ENCODE measurements at regions not wholly inside any gene's neighbourhood (a gene's known extent, or its start where the extent isn't known, plus 50 kb on each side); places are given as distances from the start of the nearest gene placed in this dataset.

DNA sequence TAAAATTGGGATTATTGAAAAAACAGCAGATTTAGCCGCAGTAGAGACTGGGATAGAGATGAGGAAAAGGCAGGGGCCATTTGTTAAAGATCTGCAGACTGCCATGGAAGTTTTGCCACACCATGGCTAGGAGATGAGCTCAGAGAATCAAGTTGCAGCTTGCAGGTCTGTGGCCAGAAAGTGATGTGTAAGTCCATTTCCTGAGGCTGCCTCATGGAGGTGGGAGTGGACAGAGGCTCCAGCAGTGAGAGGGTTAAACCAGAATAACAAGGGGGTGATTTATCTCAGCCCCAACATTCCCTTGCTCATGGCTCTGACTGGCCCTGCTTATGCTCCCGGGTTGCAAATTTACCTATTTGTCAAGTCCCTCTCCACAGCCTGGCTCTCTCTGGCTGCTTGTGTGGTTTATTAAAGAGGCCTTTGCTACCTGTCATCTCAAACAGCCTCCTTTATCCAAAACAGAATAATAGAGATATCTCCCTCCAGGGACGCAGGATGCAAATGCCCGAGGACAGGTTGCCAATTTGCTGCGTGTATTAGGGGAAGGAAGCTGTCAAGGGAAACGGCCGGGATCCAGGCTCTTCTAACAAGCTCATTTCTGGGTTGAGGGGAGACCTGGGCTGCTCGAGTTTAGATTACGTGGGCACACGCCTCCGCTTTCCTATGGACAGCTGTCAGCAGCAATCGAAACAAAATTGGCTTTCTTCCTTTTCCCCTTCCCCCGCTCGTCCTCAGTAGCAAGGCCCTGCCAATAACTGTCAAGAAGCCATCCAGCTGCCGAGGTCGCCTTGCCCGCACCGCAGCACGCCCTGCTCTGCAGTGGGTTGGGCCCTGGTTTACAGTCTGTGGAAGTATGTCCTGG lies 72.8 kb upstream of the PITX1 start:
- TF ChIP-seq, protein P1, sequence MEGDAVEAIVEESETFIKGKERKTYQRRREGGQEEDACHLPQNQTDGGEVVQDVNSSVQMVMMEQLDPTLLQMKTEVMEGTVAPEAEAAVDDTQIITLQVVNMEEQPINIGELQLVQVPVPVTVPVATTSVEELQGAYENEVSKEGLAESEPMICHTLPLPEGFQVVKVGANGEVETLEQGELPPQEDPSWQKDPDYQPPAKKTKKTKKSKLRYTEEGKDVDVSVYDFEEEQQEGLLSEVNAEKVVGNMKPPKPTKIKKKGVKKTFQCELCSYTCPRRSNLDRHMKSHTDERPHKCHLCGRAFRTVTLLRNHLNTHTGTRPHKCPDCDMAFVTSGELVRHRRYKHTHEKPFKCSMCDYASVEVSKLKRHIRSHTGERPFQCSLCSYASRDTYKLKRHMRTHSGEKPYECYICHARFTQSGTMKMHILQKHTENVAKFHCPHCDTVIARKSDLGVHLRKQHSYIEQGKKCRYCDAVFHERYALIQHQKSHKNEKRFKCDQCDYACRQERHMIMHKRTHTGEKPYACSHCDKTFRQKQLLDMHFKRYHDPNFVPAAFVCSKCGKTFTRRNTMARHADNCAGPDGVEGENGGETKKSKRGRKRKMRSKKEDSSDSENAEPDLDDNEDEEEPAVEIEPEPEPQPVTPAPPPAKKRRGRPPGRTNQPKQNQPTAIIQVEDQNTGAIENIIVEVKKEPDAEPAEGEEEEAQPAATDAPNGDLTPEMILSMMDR (IDR thresholded peaks at IDR 0.05) = no peak
- TF ChIP-seq POLR2AphosphoS5 (IDR thresholded peaks at IDR 0.05) (no peak), POLR2A (IDR thresholded peaks at IDR 0.05) (no peak)
- no peaks in the 10 kb centered on the region for H3K36me3 ChIP-seq
- H3K27me3 ChIP-seq = no peaks in the 10 kb centered on the region
- no peak overlapping the region for H3K4me3 ChIP-seq
- no peak for DNase-seq (ENCODE audit: low spot score in 2 of 2)
- intact Hi-C loops (cut with DNase I; ENCODE audit: low total_unique reads) = no loop called here
- no peaks in the 10 kb centered on the region for H3K4me1 ChIP-seq
- peaks cover 0 to 5% of the 10 kb centered on the region in 2 donors for H3K9me3 ChIP-seq
- H3K27ac ChIP-seq = no peak overlapping the region

DNA sequence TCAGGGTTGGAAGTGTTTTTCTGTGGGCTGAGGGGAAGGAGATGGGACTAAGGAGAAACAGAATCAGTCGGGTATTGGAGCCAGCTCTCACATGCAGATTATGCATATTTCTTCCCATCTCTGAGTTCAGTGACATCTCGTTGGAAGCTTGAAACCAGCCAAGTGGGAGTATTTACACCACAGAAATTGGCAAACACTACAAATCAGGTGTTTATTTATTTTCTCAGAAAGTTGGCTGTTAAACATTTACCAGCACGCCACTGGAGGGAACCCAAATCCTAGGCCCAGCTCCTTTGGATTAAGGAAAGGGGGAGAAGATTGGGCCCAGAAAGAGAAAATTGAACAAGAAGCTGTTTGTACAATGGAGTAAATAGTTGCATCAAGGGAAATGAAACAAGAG lies 72.1 kb upstream of the PITX1 start:
- Histone ChIP-seq H3K9me3 (peaks cover 0 to 5% of the 10 kb centered on the region in 2 donors), H3K27ac (no peak overlapping the region), H3K4me1 (no peaks in the 10 kb centered on the region), H3K36me3 (no peaks in the 10 kb centered on the region), H3K4me3 (no peak overlapping the region), H3K27me3 (no peaks in the 10 kb centered on the region)
- intact Hi-C loops (cut with DNase I; ENCODE audit: low total_unique reads) = no loop called here
- no peak for TF ChIP-seq POLR2AphosphoS5 (IDR thresholded peaks at IDR 0.05)
- TF ChIP-seq, protein P1 (IDR thresholded peaks at IDR 0.05) = no peak
- no peak for TF ChIP-seq POLR2A (IDR thresholded peaks at IDR 0.05)
- no peak for DNase-seq (ENCODE audit: low spot score in 2 of 2)

DNA sequence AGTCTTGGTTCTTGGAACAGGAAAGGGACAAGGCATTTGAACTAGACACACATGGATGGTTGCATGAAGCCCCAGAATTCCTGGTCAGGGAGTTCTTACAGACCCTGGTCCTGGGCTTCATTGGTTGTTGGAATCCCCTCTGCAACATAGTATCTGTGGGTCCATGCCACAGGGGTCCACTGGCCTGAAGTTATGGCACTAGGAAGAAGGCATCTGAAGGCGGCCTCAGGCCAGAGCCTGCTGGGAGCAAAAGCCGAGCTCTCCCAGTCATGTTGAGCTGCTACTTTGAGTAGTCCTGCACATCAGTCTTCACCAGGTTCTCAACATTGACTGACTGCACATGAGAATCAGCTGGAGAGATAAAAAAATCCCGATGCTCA lies 71.1 kb upstream of the PITX1 start:
- Histone ChIP-seq H3K27me3 (no peaks in the 10 kb centered on the region), H3K36me3 (no peaks in the 10 kb centered on the region), H3K4me3 (no peak overlapping the region), H3K9me3 (peaks cover 0 to 5% of the 10 kb centered on the region in 2 donors), H3K27ac (no peak overlapping the region), H3K4me1 (no peaks in the 10 kb centered on the region)
- intact Hi-C loops (cut with DNase I; ENCODE audit: low total_unique reads) = no loop called here
- DNase-seq (ENCODE audit: low spot score in 2 of 2) = no peak
- TF ChIP-seq POLR2AphosphoS5 (IDR thresholded peaks at IDR 0.05) (no peak), POLR2A (IDR thresholded peaks at IDR 0.05) (no peak)
- TF ChIP-seq, protein P1 (IDR thresholded peaks at IDR 0.05) = no peak

DNA sequence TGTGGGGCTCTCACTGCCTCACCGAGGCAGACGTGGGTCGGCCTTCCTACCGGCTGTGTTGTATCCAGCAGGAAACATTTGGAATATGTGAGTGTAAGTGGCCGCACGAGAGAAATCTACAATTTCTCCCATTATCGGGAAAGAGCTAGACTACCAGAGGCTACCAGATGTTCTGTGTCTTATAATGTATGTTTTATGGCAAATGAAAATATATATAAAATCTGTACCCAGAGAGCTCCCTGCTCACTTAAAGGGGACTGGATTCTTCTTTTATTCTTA lies 69.5 kb upstream of the PITX1 start:
- H3K4me1 ChIP-seq = no peaks in the 10 kb centered on the region
- DNase-seq (ENCODE audit: low spot score in 2 of 2) = no peak
- no peak for TF ChIP-seq POLR2A (IDR thresholded peaks at IDR 0.05)
- TF ChIP-seq, protein P1 (IDR thresholded peaks at IDR 0.05) = no peak
- no peak for TF ChIP-seq POLR2AphosphoS5 (IDR thresholded peaks at IDR 0.05)

DNA sequence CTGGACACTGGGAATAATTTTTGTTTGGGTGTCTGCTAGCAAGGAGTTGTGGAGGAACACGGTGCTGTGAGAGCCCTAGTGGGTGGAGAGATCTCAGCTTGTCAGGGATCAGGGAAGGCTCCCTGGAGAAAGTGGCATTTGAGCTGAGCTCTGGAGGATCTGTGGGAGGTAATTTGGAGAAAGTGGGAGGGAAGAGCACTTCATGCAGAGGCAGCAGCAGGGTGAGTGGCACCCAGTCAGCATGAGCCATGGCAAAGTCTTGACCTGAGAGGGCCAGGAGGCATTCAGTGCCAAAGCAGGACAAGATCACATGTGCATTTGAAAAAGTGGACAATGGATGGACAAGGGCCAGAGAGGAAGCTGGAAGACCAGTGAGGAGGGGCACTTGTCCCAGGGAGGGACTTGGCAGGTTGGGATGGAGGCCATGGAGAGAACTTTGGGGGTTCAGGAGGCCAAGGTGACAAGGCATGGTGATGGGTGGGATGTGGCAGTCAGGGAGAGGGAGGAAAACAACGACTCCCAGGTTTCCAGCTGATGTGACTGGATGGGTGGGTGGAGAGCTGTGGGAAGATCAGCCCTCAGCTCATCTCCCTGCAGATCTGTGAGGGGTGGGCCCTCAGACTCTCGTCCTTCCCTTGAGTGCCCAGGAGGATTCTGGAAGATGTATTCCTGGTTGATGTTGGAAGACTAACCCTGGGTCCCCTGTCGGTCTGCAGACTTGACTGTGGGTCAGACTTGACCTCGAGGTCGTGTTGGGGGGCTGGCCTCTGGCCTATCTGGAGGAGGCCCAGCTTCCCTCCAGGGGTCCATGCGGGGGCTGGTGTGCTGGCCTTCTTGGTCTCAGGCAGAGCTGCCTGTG lies 68.9 kb upstream of the PITX1 start:
- no peaks in the 10 kb centered on the region for H3K27me3 ChIP-seq
- H3K9me3 ChIP-seq = peaks cover 0 to 5% of the 10 kb centered on the region in 2 donors
- H3K4me1 ChIP-seq = no peaks in the 10 kb centered on the region
- intact Hi-C loops (cut with DNase I; ENCODE audit: low total_unique reads) = no loop called here
- no peaks in the 10 kb centered on the region for H3K36me3 ChIP-seq
- no peak for DNase-seq (ENCODE audit: low spot score in 2 of 2)
- H3K4me3 ChIP-seq = no peak overlapping the region
- TF ChIP-seq, protein P1 (IDR thresholded peaks at IDR 0.05) = no peak
- no peak for TF ChIP-seq POLR2A (IDR thresholded peaks at IDR 0.05)
- no peak for TF ChIP-seq POLR2AphosphoS5 (IDR thresholded peaks at IDR 0.05)
- H3K27ac ChIP-seq = no peak overlapping the region

More for the DNA sequence above, 69.5 kb upstream of the PITX1 start:
- intact Hi-C loops (cut with DNase I; ENCODE audit: low total_unique reads) = no loop called here
- peaks cover 0 to 5% of the 10 kb centered on the region in 2 donors for H3K9me3 ChIP-seq
- no peak overlapping the region for H3K27ac ChIP-seq
- no peaks in the 10 kb centered on the region for H3K36me3 ChIP-seq
- no peak overlapping the region for H3K4me3 ChIP-seq
- H3K27me3 ChIP-seq = no peaks in the 10 kb centered on the region

Data from breast epithelium (tissue), 4 donors.